Neural cell (in vitro differentiated cells): ENCODE measurements at regions not wholly inside any gene's neighbourhood (a gene's known extent, or its start where the extent isn't known, plus 50 kb on each side); places are given as distances from the start of the nearest gene placed in this dataset.

Source experiments
- H2AFZ ChIP-seq: fragments of 200-600, 300-800 bp; sonication (generic), shearing (Covaris generic); 2 replicates; pipeline ENCODE4 v1.6.0; 2014; ENCODE audit warnings: low read depth, mild to moderate bottlenecking, antibody characterized with exemption, low read length, moderate library complexity
- H3F3A ChIP-seq: fragments of 200-600 bp; shearing (Covaris generic); 2 replicates; pipeline ENCODE4 v1.6.1; 2016; ENCODE audit warnings: mild to moderate bottlenecking, moderate library complexity, mixed read lengths, antibody characterized with exemption, low read length; ENCODE audit not compliant: insufficient read depth, poor library complexity, severe bottlenecking
- H3K27ac ChIP-seq: fragments of 200-600, 300-800 bp; sonication (generic), shearing (Covaris generic); 2 replicates; pipeline ENCODE4 v1.5.1; 2014; ENCODE audit warnings: mild to moderate bottlenecking, low read length, moderate library complexity
- H3K27me3 ChIP-seq: fragments of 300-800, 200-600 bp; sonication (generic), shearing (Covaris generic); 2 replicates; pipeline ENCODE4 v1.6.0; 2014; ENCODE audit warnings: mild to moderate bottlenecking, low read depth, low read length, moderate library complexity; ENCODE audit not compliant: insufficient read depth
- H3K36me3 ChIP-seq: fragments of 300-800, 200-600 bp; sonication (generic), shearing (Covaris generic); 2 replicates; pipeline ENCODE4 v1.5.1; 2014; ENCODE audit warnings: mild to moderate bottlenecking, antibody characterized with exemption, low read length, moderate library complexity; ENCODE audit not compliant: insufficient read depth
- H3K4me2 ChIP-seq: fragments of 300-800, 200-600 bp; sonication (generic), shearing (Covaris generic); 2 replicates; pipeline ENCODE4 v1.6.0; 2014; ENCODE audit warnings: mild to moderate bottlenecking, low read length
- H3K4me3 ChIP-seq: fragments of 300-800, 200-600 bp; sonication (generic), shearing (Covaris generic); 2 replicates; pipeline ENCODE4 v1.5.1; 2014; ENCODE audit warnings: mild to moderate bottlenecking, low read length, moderate library complexity
- H3K79me2 ChIP-seq: fragments of 200-600 bp; shearing (Covaris generic); replicated peaks from 2 replicates; pipeline ENCODE4 v1.6.0; 2014; ENCODE audit warnings: mild to moderate bottlenecking, low read length, moderate library complexity; ENCODE audit not compliant: insufficient read depth
- H3K9ac ChIP-seq: fragments of 300-800, 200-600 bp; sonication (generic), shearing (Covaris generic); 2 replicates; pipeline ENCODE4 v1.6.1; 2016; ENCODE audit warnings: mild to moderate bottlenecking, low read length, mixed read lengths
- H3K9me2 ChIP-seq: fragments of 200-600 bp; shearing (Covaris generic); 2 replicates; pipeline ENCODE4 v1.6.1; 2016; ENCODE audit warnings: mild to moderate bottlenecking, low read length, mixed read lengths; ENCODE audit not compliant: insufficient read depth
- H3K9me3 ChIP-seq: fragments of 200-600, 300-800 bp; sonication (generic), shearing (Covaris generic); 2 replicates; pipeline ENCODE4 v1.6.1; 2016; ENCODE audit warnings: mild to moderate bottlenecking, mixed run types, low read length, moderate library complexity, mixed read lengths
- H4K20me1 ChIP-seq: fragments of 200-600 bp; shearing (Covaris generic); 2 replicates; pipeline ENCODE4 v1.6.1; 2016; ENCODE audit warnings: mild to moderate bottlenecking, mixed run types; ENCODE audit not compliant: insufficient read depth
- EP300 ChIP-seq: fragments of 450-650 bp; conservative IDR thresholded peaks from 2 replicates; pipeline ENCODE4 v1.6.1; 2014; ENCODE audit warnings: antibody characterized with exemption, mild to moderate bottlenecking, moderate library complexity; ENCODE audit not compliant: poor library complexity, severe bottlenecking
- EZH2 ChIP-seq: fragments of 200-600, 300-800 bp; shearing (Covaris generic), sonication (generic); IDR thresholded peaks from 2 replicates; pipeline ENCODE4 v1.6.1; 2014; ENCODE audit warnings: antibody characterized with exemption, low read length, borderline replicate concordance, mild to moderate bottlenecking; ENCODE audit not compliant: insufficient read depth, poor library complexity, severe bottlenecking
- MXI1 ChIP-seq: fragments of 450-650 bp; conservative IDR thresholded peaks from 2 replicates; pipeline ENCODE4 v1.6.1; 2014; ENCODE audit warnings: antibody characterized with exemption, mild to moderate bottlenecking; ENCODE audit not compliant: poor library complexity, severe bottlenecking
- POLR2AphosphoS5 ChIP-seq: IDR thresholded peaks from 2 replicates; pipeline ENCODE4 v1.6.1; 2012
- RAD21 ChIP-seq: fragments of 450-650 bp; conservative IDR thresholded peaks from 2 replicates; pipeline ENCODE4 v1.6.1; 2014; ENCODE audit warnings: antibody characterized with exemption, mild to moderate bottlenecking, moderate library complexity
- REST ChIP-seq: IDR thresholded peaks from 2 replicates; pipeline ENCODE4 v1.6.1; 2012; ENCODE audit warnings: borderline replicate concordance
- SMC3 ChIP-seq: fragments of 450-650 bp; conservative IDR thresholded peaks from 2 replicates; pipeline ENCODE4 v1.6.1; 2014; ENCODE audit warnings: antibody characterized with exemption, mild to moderate bottlenecking, moderate library complexity; ENCODE audit not compliant: poor library complexity
- TAF1 ChIP-seq: IDR thresholded peaks from 2 replicates; pipeline ENCODE4 v1.6.1; 2012; ENCODE audit warnings: low read depth
- TF ChIP-seq, protein P1 (sequence below): fragments of 450-650 bp; IDR thresholded peaks from 2 replicates; pipeline ENCODE4 v1.5.1; 2014; ENCODE audit warnings: antibody characterized with exemption, mild to moderate bottlenecking, moderate library complexity; ENCODE audit not compliant: poor library complexity, severe bottlenecking

GRCh38 chr6:112437058-112437457 lies 89.9 kb downstream of the RFPL4B start:
- Histone ChIP-seq H3K9me3 (no peaks in the 10 kb centered on the region), H3K4me2 (no peak overlapping the region), H3K27me3 (no peaks in the 10 kb centered on the region), H3K79me2 (no peaks in the 10 kb centered on the region), H3K9ac (no peak overlapping the region), H3K27ac (peak overlapping the region; percentile 39), H3K4me3 (no peak overlapping the region), H3F3A (peaks cover 4% of the 10 kb centered on the region), H3K9me2 (no peaks in the 10 kb centered on the region), H3K36me3 (no peaks in the 10 kb centered on the region), H2AFZ (no peak overlapping the region), H4K20me1 (no peaks in the 10 kb centered on the region)
- TF ChIP-seq RAD21 = no peak
- peak; percentile 24 for TF ChIP-seq POLR2AphosphoS5
- TF ChIP-seq, protein P1, sequence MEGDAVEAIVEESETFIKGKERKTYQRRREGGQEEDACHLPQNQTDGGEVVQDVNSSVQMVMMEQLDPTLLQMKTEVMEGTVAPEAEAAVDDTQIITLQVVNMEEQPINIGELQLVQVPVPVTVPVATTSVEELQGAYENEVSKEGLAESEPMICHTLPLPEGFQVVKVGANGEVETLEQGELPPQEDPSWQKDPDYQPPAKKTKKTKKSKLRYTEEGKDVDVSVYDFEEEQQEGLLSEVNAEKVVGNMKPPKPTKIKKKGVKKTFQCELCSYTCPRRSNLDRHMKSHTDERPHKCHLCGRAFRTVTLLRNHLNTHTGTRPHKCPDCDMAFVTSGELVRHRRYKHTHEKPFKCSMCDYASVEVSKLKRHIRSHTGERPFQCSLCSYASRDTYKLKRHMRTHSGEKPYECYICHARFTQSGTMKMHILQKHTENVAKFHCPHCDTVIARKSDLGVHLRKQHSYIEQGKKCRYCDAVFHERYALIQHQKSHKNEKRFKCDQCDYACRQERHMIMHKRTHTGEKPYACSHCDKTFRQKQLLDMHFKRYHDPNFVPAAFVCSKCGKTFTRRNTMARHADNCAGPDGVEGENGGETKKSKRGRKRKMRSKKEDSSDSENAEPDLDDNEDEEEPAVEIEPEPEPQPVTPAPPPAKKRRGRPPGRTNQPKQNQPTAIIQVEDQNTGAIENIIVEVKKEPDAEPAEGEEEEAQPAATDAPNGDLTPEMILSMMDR = no peak
- peak; percentile 74 for TF ChIP-seq EP300
- no peak for TF ChIP-seq SMC3
- TF ChIP-seq EZH2 = no peak
- no peak for TF ChIP-seq MXI1

- TF ChIP-seq POLR2AphosphoS5 = no peak
- TF ChIP-seq SMC3 = no peak
- no peak for TF ChIP-seq MXI1
- no peak for TF ChIP-seq TAF1
- no peak for TF ChIP-seq EZH2
- no peak for TF ChIP-seq EP300
- TF ChIP-seq REST = no peak
- TF ChIP-seq RAD21 = no peak
- TF ChIP-seq, protein P1 = no peak
These were observed 91.9 kb downstream of the RFPL4B start for GRCh38 chr6:112439010-112439409.

More at GRCh38 chr6:112439010-112439409, 91.9 kb downstream of the RFPL4B start:
- no peaks in the 10 kb centered on the region for H3K79me2 ChIP-seq
- H3K9me3 ChIP-seq = no peaks in the 10 kb centered on the region
- H3K27ac ChIP-seq = no peak overlapping the region
- no peak overlapping the region for H3K4me2 ChIP-seq
- H4K20me1 ChIP-seq = no peaks in the 10 kb centered on the region
- H3K36me3 ChIP-seq = no peaks in the 10 kb centered on the region
- no peak overlapping the region for H3K4me3 ChIP-seq
- H3K9ac ChIP-seq = no peak overlapping the region
- H3K9me2 ChIP-seq = no peaks in the 10 kb centered on the region
- H2AFZ ChIP-seq = no peak overlapping the region
- H3F3A ChIP-seq = peaks cover 4% of the 10 kb centered on the region
- H3K27me3 ChIP-seq = no peaks in the 10 kb centered on the region
